ENCODE measurements at regions not wholly inside any gene's neighbourhood (a gene's known extent, or its start where the extent isn't known, plus 50 kb on each side); places are given as distances from the start of the nearest gene placed in this dataset.

GRCh38 chr3:44030687-44031305 lies 210.9 kb upstream of the TOPAZ1 start:
- no peak for TF ChIP-seq CTCF (optimal IDR thresholded peaks at IDR 0.05 in 1 of 3, IDR thresholded peaks at IDR 0.05 in 1 of 3, conservative IDR thresholded peaks at IDR 0.05 in 1 of 3; ENCODE audit: extremely low read depth in 1 of 3, insufficient read depth in 2 of 3, low read length in 3 of 3)
- no peak for TF ChIP-seq EZH2 (IDR thresholded peaks at IDR 0.05; ENCODE audit: low read length)

Data from keratinocyte (primary cell).